ENCODE measurements at regions not wholly inside any gene's neighbourhood (a gene's known extent, or its start where the extent isn't known, plus 50 kb on each side); places are given as distances from the start of the nearest gene placed in this dataset.

DNA sequence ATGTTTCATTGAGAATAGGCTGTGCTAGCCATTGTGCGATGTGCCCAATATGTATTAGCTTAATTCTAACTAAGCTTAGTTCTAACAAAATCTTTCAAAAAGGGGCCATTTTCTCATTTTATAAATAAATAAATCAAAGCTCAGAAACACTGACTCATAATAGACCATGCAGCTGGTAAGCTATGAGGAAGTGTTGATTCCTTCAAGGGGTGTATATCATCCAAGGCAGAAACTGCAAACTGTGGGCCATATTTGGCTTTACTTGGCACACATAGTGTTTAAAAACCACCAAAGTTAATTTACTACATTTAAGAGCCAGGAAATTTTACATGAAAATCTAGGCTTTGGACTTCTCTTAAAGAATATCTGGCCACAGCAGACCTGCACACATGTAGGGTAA lies 136.5 kb downstream of the ZNF621 start:
- H4K91ac ChIP-seq (ENCODE audit: insufficient read length, low read depth, low read length), result no peak overlapping the region
- no peak overlapping the region for H4K5ac ChIP-seq (ENCODE audit: insufficient read length, low read depth, low read length)
- no peaks in the 10 kb centered on the region; a peak in 2 of 5 replicates for H3K9me3 Mint-ChIP-seq
- H3K9me3 ChIP-seq (ENCODE audit: control insufficient read depth, low read depth, low read length), result no peaks in the 10 kb centered on the region
- no peak for DNase-seq
- no peak overlapping the region for H3K9ac ChIP-seq (ENCODE audit: extremely low read depth, insufficient read length, low read length)
- no peak overlapping the region for H2BK12ac ChIP-seq (ENCODE audit: insufficient read length, low read depth, low read length)
- no peak overlapping the region for H3K23ac ChIP-seq (ENCODE audit: insufficient read length, low read depth, low read length)
- H4K8ac ChIP-seq (replicated peaks; ENCODE audit: insufficient read length, low read depth, low read length), result no peak overlapping the region
- no peak overlapping the region for H3K4ac ChIP-seq (ENCODE audit: low read depth, low read length)
- no CpG with 5 or more reads among the region's 1 CpG for WGBS (ENCODE audit: extremely low coverage, insufficient read length, low lambda C conversion rate)
- H3K18ac ChIP-seq (ENCODE audit: insufficient read length, low read depth, low read length), result no peak overlapping the region
- peaks cover 4 to 8% of the 10 kb centered on the region in 2 experiments for H3K4me1 Mint-ChIP-seq
- no peak overlapping the region for H3K4me2 ChIP-seq (ENCODE audit: insufficient read depth, insufficient read length, low read length)
- H2BK15ac ChIP-seq (ENCODE audit: low read depth, low read length), result no peak overlapping the region
- H3K79me2 ChIP-seq (ENCODE audit: insufficient read depth, low read length), result no peaks in the 10 kb centered on the region
- no peaks in the 10 kb centered on the region for H3K4me1 ChIP-seq (ENCODE audit: insufficient read depth, low read length)
- H3T11ph ChIP-seq (ENCODE audit: low read length), result no peak overlapping the region
- TF ChIP-seq, protein P1, sequence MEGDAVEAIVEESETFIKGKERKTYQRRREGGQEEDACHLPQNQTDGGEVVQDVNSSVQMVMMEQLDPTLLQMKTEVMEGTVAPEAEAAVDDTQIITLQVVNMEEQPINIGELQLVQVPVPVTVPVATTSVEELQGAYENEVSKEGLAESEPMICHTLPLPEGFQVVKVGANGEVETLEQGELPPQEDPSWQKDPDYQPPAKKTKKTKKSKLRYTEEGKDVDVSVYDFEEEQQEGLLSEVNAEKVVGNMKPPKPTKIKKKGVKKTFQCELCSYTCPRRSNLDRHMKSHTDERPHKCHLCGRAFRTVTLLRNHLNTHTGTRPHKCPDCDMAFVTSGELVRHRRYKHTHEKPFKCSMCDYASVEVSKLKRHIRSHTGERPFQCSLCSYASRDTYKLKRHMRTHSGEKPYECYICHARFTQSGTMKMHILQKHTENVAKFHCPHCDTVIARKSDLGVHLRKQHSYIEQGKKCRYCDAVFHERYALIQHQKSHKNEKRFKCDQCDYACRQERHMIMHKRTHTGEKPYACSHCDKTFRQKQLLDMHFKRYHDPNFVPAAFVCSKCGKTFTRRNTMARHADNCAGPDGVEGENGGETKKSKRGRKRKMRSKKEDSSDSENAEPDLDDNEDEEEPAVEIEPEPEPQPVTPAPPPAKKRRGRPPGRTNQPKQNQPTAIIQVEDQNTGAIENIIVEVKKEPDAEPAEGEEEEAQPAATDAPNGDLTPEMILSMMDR (conservative IDR thresholded peaks at IDR 0.05), result no peak
- H3K4me3 Mint-ChIP-seq, result no peak overlapping the region
- H3K27me3 ChIP-seq (ENCODE audit: insufficient read depth, low read length), result no peaks in the 10 kb centered on the region
- no peak overlapping the region for H2AK5ac ChIP-seq (ENCODE audit: insufficient read length, low read length)
- no peak overlapping the region for H3K56ac ChIP-seq (ENCODE audit: insufficient read length, low read depth, low read length)
- no peak overlapping the region for H2BK120ac ChIP-seq (ENCODE audit: low read depth, low read length, poor library complexity, severe bottlenecking)
- H3K27ac Mint-ChIP-seq, result no peak overlapping the region
- no peak overlapping the region for H3K27ac ChIP-seq (ENCODE audit: insufficient read length, low read depth, low read length)
- no peak overlapping the region for H2BK5ac ChIP-seq (ENCODE audit: insufficient read length, low read length)
- H3K27me3 Mint-ChIP-seq (ENCODE audit: low read depth), result no peaks in the 10 kb centered on the region; the same call in 1 of the 2 replicates
- no peak overlapping the region for H2BK20ac ChIP-seq (ENCODE audit: low read depth, low read length, poor library complexity, severe bottlenecking)
- H4K20me1 ChIP-seq (ENCODE audit: control insufficient read depth, insufficient read depth, insufficient read length), result no peaks in the 10 kb centered on the region
- no peak overlapping the region for H2AFZ ChIP-seq (ENCODE audit: low read length)
- no peaks in the 10 kb centered on the region for H3K79me1 ChIP-seq (ENCODE audit: insufficient read depth, low read depth, low read length, poor library complexity, severe bottlenecking)
- no peak overlapping the region for H3K14ac ChIP-seq (ENCODE audit: insufficient read depth, low read length)
- H3K36me3 Mint-ChIP-seq (ENCODE audit: insufficient read depth in 1 of 3, low read depth in 3 of 3), result no peaks in the 10 kb centered on the region; a peak in 1 of 7 replicates
- H3K23me2 ChIP-seq (ENCODE audit: insufficient read length, low read depth, low read length, poor library complexity, severe bottlenecking), result no peaks in the 10 kb centered on the region

Data from H9 (cell line).